Retinal pigment epithelial cell (primary cell): ENCODE measurements at regions not wholly inside any gene's neighbourhood (a gene's known extent, or its start where the extent isn't known, plus 50 kb on each side); places are given as distances from the start of the nearest gene placed in this dataset.

Experiments used
- DNase-seq: peaks from one replicate; pipeline ENCODE4 v3.0.0-alpha.2; 2010; ENCODE audit warnings: low read depth
- H3K4me3 ChIP-seq: 2 replicates; pipeline ENCODE4 v1.5.1; 2011; ENCODE audit warnings: mild to moderate bottlenecking, low read length, control low read depth, moderate library complexity
- CTCF ChIP-seq: conservative IDR thresholded peaks from 2 replicates; pipeline ENCODE4 v1.5.1; 2011; ENCODE audit warnings: low read depth, low read length, control low read depth, inconsistent platforms

DNA sequence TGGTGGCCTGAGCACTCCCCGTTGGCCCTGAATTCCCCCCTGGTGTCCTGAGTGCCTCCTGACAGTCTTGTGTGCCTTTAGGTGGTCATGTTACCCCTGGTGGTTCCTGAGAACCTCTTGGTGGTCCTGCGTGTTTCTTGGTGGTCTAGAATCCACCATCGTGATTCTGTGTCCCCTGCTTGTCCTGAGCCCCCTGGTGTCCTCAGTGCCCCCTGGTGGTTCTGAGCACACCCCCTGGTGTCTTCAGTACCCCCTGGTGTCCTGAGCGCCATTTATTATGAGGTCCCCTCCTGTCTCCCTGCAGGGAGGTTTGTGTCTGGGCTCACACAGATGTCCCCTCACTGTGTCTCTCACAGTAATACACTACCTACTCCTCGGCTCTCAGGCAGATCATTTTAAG, 61.3 kb upstream of the MAL start:
- no peak for DNase-seq
- no peak overlapping the region for H3K4me3 ChIP-seq
- TF ChIP-seq CTCF = no peak

DNA sequence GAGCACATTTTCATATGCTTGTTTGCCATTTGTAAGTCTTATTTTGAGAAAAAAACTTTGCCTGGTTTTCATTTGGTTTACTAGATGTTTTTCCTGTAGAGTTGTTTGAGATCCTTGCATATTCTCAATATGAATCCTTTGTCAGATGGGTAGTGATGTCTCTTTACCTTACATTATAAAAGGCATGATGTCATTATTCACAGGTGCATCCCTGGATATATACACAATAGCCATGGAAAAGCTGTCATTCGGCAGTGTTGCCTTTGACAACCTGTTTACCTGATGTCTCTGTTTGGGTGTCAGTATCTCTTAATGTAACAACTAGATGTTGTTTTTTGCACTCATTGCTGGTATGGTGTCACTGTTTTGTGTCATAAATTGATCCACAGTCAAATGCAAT, 58.8 kb upstream of the MAL start:
- no peak for DNase-seq
- no peak for TF ChIP-seq CTCF
- H3K4me3 ChIP-seq = no peak overlapping the region

DNA sequence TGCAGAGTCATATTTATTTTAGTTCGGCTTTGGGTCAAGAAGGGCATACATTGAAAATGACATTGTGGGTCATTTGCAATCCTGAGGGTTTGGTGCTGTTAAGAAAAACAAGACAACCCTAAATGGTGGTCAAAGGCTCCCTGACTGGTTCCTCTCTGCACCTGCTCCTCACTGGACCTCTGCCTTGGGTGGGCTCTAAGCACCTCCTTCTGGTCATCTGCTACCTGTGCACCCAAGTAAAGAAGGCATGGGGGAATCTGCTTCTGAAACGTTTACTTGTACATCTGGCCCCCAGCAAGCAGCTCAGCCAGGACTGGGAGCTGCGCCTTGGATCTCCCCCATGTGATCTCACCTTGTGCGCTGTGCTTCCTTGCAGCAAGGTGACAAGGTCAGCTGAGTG, 55.2 kb upstream of the MAL start:
- no peak for TF ChIP-seq CTCF

More for the DNA sequence above, 55.2 kb upstream of the MAL start:
- DNase-seq = no peak
- no peak overlapping the region for H3K4me3 ChIP-seq
